ENCODE measurements at regions not wholly inside any gene's neighbourhood (a gene's known extent, or its start where the extent isn't known, plus 50 kb on each side); places are given as distances from the start of the nearest gene placed in this dataset.

GRCh38 chr7:10793995-10794775 is 179.5 kb upstream of the PHF14 start:
- Histone ChIP-seq H3K36me3 (no peaks in the 10 kb centered on the region), H3K9me3 (peaks cover 0 to 4% (median 0%) of the 10 kb centered on the region in 11 donors), H3K4me1 (no peaks in the 10 kb centered on the region), H3K27ac (no peak overlapping the region), H3K4me3 (no peak overlapping the region), H3K27me3 (no peaks in the 10 kb centered on the region)
- no peak for TF ChIP-seq CTCF (IDR thresholded peaks at IDR 0.05)
- ATAC-seq (no peak), DNase-seq (no peak)
- intact Hi-C loops (cut with DNase I) = no loop called here
- 77% methylated on average over 6 of the region's 6 CpGs for WGBS, 2 donors

- intact Hi-C loops (cut with DNase I) = no loop called here
- Histone ChIP-seq H3K36me3 (no peaks in the 10 kb centered on the region), H3K4me1 (no peaks in the 10 kb centered on the region), H3K9me3 (peaks cover 0 to 4% (median 0%) of the 10 kb centered on the region in 11 donors), H3K27me3 (no peaks in the 10 kb centered on the region), H3K27ac (no peak overlapping the region), H3K4me3 (no peak overlapping the region)
- DNase-seq (no peak), ATAC-seq (no peak)
- 89 to 95% methylated on average over 1 of the region's 1 CpG for WGBS, 2 donors
- no peak for TF ChIP-seq CTCF (IDR thresholded peaks at IDR 0.05)
Measured at GRCh38 chr7:10797157-10797556, 176.5 kb upstream of the PHF14 start.

GRCh38 chr7:10798044-10798443 is 175.6 kb upstream of the PHF14 start:
- Histone ChIP-seq H3K27ac (no peak overlapping the region), H3K4me3 (no peak overlapping the region), H3K36me3 (no peaks in the 10 kb centered on the region), H3K9me3 (peaks cover 0 to 4% (median 0%) of the 10 kb centered on the region in 11 donors), H3K27me3 (no peaks in the 10 kb centered on the region), H3K4me1 (no peaks in the 10 kb centered on the region)
- intact Hi-C loops (cut with DNase I) = no loop called here
- no peak for DNase-seq
- ATAC-seq = no peak
- WGBS, 2 donors = 87 to 91% methylated on average over 6 of the region's 6 CpGs
- no peak for TF ChIP-seq CTCF (IDR thresholded peaks at IDR 0.05)

- no peaks in the 10 kb centered on the region for H3K36me3 ChIP-seq
- DNase-seq (no peak), ATAC-seq (no peak)
- no peak overlapping the region for H3K27ac ChIP-seq
- 90 to 93% methylated on average over 5 of the region's 5 CpGs for WGBS, 2 donors
- H3K9me3 ChIP-seq = no peaks in the 10 kb centered on the region
- no peaks in the 10 kb centered on the region for H3K4me1 ChIP-seq
- no peaks in the 10 kb centered on the region for H3K27me3 ChIP-seq
- intact Hi-C loops (cut with DNase I) = no loop called here
- no peak overlapping the region for H3K4me3 ChIP-seq
- TF ChIP-seq CTCF (IDR thresholded peaks at IDR 0.05) = no peak
Measured at GRCh38 chr7:10799475-10799874, 174.2 kb upstream of the PHF14 start.

All from heart right ventricle (tissue), 16 donors.